ENCODE measurements at regions not wholly inside any gene's neighbourhood (a gene's known extent, or its start where the extent isn't known, plus 50 kb on each side); places are given as distances from the start of the nearest gene placed in this dataset.

DNA sequence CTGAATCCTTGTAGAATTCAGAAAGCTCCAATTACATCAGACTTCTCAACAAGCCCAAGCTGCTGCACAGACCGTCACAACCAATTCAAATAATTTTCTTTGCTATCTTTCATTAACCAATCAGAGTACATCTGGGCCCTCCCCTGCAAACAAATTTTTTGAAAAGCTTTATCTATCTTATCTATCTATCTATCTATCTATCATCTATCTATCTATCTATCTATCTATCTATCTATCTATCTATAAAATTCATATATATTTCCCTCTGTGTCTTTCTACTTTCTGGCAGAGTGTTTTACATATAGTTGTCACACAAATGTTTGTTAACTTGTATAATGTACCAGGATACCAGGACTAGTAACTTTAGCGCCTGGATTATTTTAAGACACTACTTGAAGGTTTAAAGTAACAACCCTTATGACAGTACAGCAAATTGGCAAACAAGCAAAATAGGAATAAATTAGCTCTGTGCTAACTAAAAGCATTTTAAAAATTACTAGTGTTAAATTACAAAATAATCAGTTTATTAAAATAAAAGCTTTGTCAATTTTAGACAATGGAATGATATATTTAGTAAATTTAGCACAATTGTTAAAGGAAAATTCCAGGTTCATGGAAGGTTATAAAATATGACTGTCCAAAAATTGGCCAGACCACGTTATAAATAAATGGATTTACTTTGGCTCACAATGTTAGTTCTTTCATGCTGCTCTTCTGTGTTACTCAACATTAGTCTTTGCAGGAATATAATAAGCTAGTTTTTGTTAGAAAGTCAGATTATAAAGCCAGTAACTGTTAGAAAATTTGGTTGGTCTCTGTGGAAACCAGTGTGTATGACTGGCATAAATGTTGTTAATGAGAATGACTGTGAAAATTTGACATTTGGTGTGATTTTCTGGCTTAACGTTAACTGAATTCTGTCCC lies 138.6 kb downstream of the SUCNR1 start:
- DNase-seq (ENCODE audit: low read depth): no peak
- H3K4me3 ChIP-seq (ENCODE audit: control insufficient read depth, low read depth, low read length): no peak overlapping the region
- TF ChIP-seq, protein P1, sequence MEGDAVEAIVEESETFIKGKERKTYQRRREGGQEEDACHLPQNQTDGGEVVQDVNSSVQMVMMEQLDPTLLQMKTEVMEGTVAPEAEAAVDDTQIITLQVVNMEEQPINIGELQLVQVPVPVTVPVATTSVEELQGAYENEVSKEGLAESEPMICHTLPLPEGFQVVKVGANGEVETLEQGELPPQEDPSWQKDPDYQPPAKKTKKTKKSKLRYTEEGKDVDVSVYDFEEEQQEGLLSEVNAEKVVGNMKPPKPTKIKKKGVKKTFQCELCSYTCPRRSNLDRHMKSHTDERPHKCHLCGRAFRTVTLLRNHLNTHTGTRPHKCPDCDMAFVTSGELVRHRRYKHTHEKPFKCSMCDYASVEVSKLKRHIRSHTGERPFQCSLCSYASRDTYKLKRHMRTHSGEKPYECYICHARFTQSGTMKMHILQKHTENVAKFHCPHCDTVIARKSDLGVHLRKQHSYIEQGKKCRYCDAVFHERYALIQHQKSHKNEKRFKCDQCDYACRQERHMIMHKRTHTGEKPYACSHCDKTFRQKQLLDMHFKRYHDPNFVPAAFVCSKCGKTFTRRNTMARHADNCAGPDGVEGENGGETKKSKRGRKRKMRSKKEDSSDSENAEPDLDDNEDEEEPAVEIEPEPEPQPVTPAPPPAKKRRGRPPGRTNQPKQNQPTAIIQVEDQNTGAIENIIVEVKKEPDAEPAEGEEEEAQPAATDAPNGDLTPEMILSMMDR (conservative IDR thresholded peaks at IDR 0.05; ENCODE audit: control insufficient read depth, insufficient read depth, low read depth, low read length): no peak

DNA sequence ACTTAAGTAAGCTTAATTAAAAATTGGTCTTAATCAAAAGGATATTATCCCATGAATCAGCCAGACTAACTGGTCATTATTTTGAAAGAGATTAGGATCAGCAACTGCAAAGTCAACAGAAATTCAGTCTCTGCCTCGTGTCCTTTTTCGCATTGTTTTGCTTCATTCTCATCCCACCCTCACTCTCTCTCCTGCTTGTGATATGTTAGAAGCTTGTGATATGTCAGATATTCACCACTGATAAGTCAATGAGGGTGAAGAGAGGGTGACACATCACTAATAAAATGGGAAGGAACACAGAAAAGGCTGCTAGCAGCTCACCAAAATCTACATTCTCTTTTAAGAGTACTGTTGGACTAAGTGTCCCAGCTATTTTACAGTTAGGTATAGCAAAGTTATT lies 146.1 kb downstream of the SUCNR1 start:
- no peak for DNase-seq (ENCODE audit: low read depth)
- TF ChIP-seq, protein P1 (conservative IDR thresholded peaks at IDR 0.05; ENCODE audit: control insufficient read depth, insufficient read depth, low read depth, low read length): no peak
- H3K4me3 ChIP-seq (ENCODE audit: control insufficient read depth, low read depth, low read length): no peak overlapping the region

DNA sequence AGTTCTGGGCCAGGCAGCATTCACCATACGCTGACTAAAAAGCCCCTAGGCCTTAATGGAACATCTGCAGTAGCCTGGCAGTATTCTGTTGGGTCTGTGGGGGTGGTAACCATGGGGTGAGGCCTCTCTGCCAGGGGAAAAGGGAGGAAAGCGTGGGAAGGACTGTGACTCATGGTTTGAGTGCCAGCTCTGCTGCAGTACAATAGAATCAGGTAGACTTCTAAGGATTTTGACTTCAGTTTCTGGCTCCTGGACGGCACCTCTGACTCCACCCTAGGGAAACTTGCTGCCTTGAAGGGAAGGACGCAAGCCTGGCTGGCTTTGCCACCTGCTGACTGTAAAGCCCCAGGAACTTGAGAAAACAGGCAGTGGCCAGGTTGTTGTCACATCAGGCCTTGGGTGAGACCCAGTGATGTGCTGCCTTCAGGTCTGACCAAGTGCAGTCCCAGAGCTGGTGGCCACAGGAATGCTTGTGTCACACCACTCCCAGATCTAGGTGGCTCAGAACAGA lies 148.6 kb downstream of the SUCNR1 start:
- no peak overlapping the region for H3K4me3 ChIP-seq (ENCODE audit: control insufficient read depth, low read depth, low read length)
- TF ChIP-seq, protein P1 (conservative IDR thresholded peaks at IDR 0.05; ENCODE audit: control insufficient read depth, insufficient read depth, low read depth, low read length): no peak
- DNase-seq (ENCODE audit: low read depth): peak; percentile 53

DNA sequence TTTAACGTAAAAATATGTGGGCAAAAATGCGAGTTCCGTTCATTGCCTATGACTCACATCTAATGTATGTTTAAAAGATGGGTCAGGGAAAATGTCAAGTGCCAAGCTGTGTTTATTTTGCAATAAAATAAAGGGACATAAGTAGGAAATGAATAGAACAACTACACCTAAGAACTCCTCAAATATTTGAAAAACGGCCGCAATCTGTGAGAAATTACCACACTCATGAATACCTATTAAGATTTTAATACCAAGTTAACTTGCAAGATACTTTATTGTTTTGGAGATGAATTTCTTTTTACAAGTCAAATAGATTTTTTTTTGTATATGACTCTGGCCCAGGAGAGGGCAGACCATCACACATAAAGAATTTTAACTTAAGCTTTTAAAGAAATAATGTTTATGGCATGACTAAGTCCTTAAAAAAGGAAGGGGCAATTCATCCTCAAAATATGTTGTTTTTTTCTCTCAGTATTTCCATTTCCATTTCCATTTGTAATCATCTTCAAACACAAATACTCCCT lies 152.7 kb downstream of the SUCNR1 start:
- H3K4me3 ChIP-seq (ENCODE audit: control insufficient read depth, low read depth, low read length): no peak overlapping the region
- DNase-seq (ENCODE audit: low read depth): peak; percentile 85
- TF ChIP-seq, protein P1 (conservative IDR thresholded peaks at IDR 0.05; ENCODE audit: control insufficient read depth, insufficient read depth, low read depth, low read length): peak; percentile 36

DNA sequence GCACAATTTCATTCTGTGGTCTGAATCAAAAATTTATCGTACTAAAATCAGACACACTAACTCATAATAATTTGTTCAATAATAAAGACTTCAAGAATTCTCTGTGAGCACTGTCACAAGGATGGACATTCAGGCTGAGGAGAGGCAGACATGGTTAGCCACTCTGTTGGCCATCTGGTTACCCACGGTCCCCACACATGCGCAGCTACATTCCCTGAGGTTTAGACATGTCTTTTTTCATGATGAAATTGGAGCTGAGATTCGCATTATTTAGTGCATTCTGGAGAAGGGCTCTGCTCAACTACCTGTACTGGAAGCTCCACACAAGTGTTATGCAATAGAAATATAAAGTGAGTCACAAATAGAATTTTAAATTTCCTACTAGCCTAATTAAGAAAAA lies 156.9 kb downstream of the SUCNR1 start:
- H3K4me3 ChIP-seq (ENCODE audit: control insufficient read depth, low read depth, low read length): no peak overlapping the region
- no peak for DNase-seq (ENCODE audit: low read depth)
- TF ChIP-seq, protein P1 (conservative IDR thresholded peaks at IDR 0.05; ENCODE audit: control insufficient read depth, insufficient read depth, low read depth, low read length): no peak

DNA sequence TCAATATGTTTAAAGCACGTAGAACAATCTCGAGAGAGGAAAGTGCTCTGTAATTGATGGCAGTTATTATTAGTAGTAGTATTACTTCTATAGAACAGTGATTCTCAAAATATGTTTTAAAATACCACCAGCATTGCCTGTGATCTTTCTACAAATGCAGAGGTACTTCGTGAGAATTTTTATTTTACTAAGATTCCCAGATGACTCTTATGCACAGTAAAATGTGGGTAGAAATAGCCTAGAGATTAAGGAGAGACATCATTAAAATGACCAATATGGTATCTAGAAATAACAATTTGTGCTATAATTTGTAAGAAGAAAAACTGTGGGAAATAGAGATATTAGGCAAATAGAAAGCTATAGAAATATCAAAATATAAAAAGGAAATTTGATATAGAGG lies 157.9 kb downstream of the SUCNR1 start:
- TF ChIP-seq, protein P1 (conservative IDR thresholded peaks at IDR 0.05; ENCODE audit: control insufficient read depth, insufficient read depth, low read depth, low read length): no peak
- no peak overlapping the region for H3K4me3 ChIP-seq (ENCODE audit: control insufficient read depth, low read depth, low read length)
- DNase-seq (ENCODE audit: low read depth): no peak
